ENCODE measurements at regions not wholly inside any gene's neighbourhood (a gene's known extent, or its start where the extent isn't known, plus 50 kb on each side); places are given as distances from the start of the nearest gene placed in this dataset.

DNA sequence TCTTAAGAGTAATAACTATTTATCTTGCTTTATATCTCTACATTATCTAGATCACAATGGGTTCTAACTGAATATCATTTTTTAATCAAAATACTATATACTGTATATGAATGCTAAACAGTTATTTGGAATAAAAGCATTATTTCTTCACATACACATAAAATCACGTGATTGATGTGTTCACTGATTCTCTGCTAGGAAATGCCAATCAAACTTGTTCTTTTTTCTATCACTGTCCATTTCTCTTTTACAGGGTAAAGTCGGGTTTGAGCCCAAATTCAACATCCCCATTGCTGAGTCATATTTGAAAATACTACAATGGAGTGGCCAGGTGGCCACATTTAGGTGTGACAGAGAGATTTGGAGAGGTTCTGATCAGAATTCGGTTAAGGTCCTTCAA lies 1114.0 kb upstream of the PIK3C3 start:
- TF ChIP-seq, protein P1, sequence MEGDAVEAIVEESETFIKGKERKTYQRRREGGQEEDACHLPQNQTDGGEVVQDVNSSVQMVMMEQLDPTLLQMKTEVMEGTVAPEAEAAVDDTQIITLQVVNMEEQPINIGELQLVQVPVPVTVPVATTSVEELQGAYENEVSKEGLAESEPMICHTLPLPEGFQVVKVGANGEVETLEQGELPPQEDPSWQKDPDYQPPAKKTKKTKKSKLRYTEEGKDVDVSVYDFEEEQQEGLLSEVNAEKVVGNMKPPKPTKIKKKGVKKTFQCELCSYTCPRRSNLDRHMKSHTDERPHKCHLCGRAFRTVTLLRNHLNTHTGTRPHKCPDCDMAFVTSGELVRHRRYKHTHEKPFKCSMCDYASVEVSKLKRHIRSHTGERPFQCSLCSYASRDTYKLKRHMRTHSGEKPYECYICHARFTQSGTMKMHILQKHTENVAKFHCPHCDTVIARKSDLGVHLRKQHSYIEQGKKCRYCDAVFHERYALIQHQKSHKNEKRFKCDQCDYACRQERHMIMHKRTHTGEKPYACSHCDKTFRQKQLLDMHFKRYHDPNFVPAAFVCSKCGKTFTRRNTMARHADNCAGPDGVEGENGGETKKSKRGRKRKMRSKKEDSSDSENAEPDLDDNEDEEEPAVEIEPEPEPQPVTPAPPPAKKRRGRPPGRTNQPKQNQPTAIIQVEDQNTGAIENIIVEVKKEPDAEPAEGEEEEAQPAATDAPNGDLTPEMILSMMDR (IDR thresholded peaks at IDR 0.05; ENCODE audit: insufficient read depth, low read depth, low read length): no peak
- no peak for TF ChIP-seq EZH2 (IDR thresholded peaks at IDR 0.05; ENCODE audit: insufficient read depth, low read length)
